HTR-8/SVneo (cell line): ENCODE measurements at regions not wholly inside any gene's neighbourhood (a gene's known extent, or its start where the extent isn't known, plus 50 kb on each side); places are given as distances from the start of the nearest gene placed in this dataset.
A peak's percentile ranks its signal among the peaks of the same experiment; 100 is the strongest.

ENCODE experiments used
- DNase-seq: peaks from one replicate; pipeline ENCODE4 v3.0.0; 2011; ENCODE audit warnings: low spot score, mixed read lengths; ENCODE audit not compliant: insufficient read length
- FAIRE-seq: peaks from 2 replicates; lab custom pipeline; 2011; peaks lifted over from hg19 to GRCh38; lab: Jason Lieb, UNC

GRCh38 chr2:181235683-181236459, 221.3 kb upstream of the ITGA4 start:
- DNase-seq (no peak), FAIRE-seq (no peak)

GRCh38 chr2:181239201-181239799, 217.9 kb upstream of the ITGA4 start:
- DNase-seq, result no peak
- FAIRE-seq, result no peak

GRCh38 chr2:181240844-181241243, 216.3 kb upstream of the ITGA4 start:
- FAIRE-seq, result no peak

GRCh38 chr2:181241366-181241765, 215.8 kb upstream of the ITGA4 start:
- DNase-seq (no peak), FAIRE-seq (no peak)

More at GRCh38 chr2:181240844-181241243, 216.3 kb upstream of the ITGA4 start:
- DNase-seq, result no peak

GRCh38 chr2:181241797-181242196, 215.4 kb upstream of the ITGA4 start:
- DNase-seq (no peak), FAIRE-seq (no peak)

GRCh38 chr2:181242262-181242661, 214.9 kb upstream of the ITGA4 start:
- no peak for FAIRE-seq
- DNase-seq, result no peak

- DNase-seq (no peak), FAIRE-seq (no peak)
Observed at GRCh38 chr2:181243319-181243718, 213.9 kb upstream of the ITGA4 start.

GRCh38 chr2:181250691-181251090, 206.5 kb upstream of the ITGA4 start:
- DNase-seq (no peak), FAIRE-seq (no peak)

- DNase-seq (no peak), FAIRE-seq (no peak)
Observed at GRCh38 chr2:181252262-181253148, 204.7 kb upstream of the ITGA4 start.

GRCh38 chr2:181253438-181253837, 203.7 kb upstream of the ITGA4 start:
- no peak for FAIRE-seq

GRCh38 chr2:181255651-181256050, 201.5 kb upstream of the ITGA4 start:
- FAIRE-seq, result no peak
- DNase-seq, result no peak

More at GRCh38 chr2:181253438-181253837, 203.7 kb upstream of the ITGA4 start:
- DNase-seq, result no peak

GRCh38 chr2:181258720-181259119, 198.5 kb upstream of the ITGA4 start:
- DNase-seq, result peak; percentile 11
- no peak for FAIRE-seq

- FAIRE-seq (no peak), DNase-seq (no peak)
Observed at GRCh38 chr2:181262782-181263181, 194.4 kb upstream of the ITGA4 start.

- FAIRE-seq (no peak), DNase-seq (no peak)
Observed at GRCh38 chr2:181264001-181264400, 193.2 kb upstream of the ITGA4 start.

- FAIRE-seq, result no peak
- DNase-seq, result no peak
Observed at GRCh38 chr2:181264441-181264840, 192.7 kb upstream of the ITGA4 start.

- no peak for DNase-seq
- no peak for FAIRE-seq
Observed at GRCh38 chr2:181266614-181267013, 190.6 kb upstream of the ITGA4 start.

- no peak for FAIRE-seq
- no peak for DNase-seq
Observed at GRCh38 chr2:181268174-181268867, 188.9 kb upstream of the ITGA4 start.

- DNase-seq, result no peak
- FAIRE-seq, result no peak
Observed at GRCh38 chr2:181273986-181274385, 183.2 kb upstream of the ITGA4 start.

- peak; percentile 48 for FAIRE-seq
- no peak for DNase-seq
Observed at GRCh38 chr2:181275643-181276070, 181.5 kb upstream of the ITGA4 start.

- DNase-seq (no peak), FAIRE-seq (no peak)
Observed at GRCh38 chr2:181281206-181281832, 175.9 kb upstream of the ITGA4 start.
